Limb (tissue), 2 donors: ENCODE measurements at regions not wholly inside any gene's neighbourhood (a gene's known extent, or its start where the extent isn't known, plus 50 kb on each side); places are given as distances from the start of the nearest gene placed in this dataset.
A peak's percentile ranks its signal among the peaks of the same experiment; 100 is the strongest.

Experiments used
- DNase-seq, 2 donors: peaks; one replicate each; pipeline ENCODE4 v3.0.0-alpha.2; 2016; ENCODE audit errors: extremely low spot score in 2 of 2

DNA sequence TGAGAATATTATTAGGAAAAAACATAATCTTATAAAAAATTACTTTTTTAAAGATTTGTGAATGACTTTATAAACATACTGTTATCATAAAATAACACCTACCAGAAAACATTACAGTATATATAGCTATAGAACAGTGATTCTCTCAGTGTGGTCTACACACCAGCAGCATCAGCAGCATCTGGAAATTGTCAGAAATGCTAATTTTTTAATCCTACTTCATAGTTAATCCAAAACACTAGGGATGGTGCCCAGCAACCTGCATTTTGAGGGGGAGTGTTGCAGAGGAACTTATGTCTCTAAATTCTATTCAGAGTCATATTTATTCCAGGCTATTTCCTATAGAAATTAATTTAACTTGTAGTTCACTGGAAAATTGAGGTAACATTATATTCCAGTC is 1107.8 kb downstream of the IGSF11 start:
- no peak for DNase-seq

DNA sequence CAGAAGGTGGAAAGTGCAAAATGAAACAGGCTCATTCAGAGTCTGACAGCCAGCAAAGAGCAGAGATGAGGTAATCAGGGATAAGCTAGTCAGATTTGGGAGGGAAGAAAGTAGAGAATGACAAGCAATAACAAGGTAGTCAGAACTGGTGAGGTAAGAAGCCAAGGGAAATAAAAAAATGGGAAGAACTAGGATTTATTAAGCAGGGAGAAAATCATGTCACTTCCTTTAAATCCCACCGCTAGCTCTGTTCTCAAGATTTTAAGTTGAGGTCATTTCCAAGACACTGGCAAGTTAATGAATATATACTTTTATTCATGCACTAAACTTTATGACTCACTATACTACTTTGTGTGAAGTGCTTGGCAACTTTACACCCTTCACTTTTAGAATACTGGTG is 1106.8 kb downstream of the IGSF11 start:
- peak in 1 of 2 donors; percentile 3 for DNase-seq

DNA sequence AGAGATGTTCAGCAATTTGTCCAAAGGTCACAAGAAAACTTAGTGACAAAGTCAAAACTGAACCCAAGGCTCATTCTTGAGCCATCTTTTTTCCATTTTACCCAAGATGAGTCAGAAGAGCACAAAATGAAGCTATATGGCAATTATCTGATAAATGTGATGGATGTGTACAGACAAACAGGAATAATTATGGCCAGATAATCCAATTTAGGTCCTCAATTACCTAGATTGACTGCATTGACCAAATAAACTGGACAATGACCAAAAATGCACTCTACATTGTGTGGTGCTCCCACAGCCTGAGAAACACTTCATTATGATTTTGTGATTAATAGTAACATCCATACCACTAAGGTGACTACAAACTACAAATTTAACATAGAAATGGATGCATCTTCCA is 1105.8 kb downstream of the IGSF11 start:
- no peak for DNase-seq

DNA sequence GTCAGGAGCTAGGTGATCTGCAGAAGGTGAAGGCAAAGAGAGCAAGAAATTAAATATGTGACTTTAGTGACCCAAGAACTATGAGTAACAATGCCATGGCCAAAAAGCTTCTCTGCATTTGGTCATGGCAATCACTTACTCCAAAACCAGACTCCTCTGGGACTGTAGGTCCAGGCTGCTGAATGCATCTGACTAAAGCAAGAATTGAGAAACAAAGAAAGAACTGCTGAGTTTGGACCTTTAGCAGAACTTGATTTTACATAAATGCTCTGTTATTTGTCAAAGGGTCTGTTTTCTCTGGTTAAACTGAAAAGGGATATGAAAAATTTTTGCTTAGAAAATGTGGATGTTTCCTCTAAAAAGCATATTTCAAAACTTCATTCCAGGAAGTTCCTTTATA is 1102.2 kb downstream of the IGSF11 start:
- DNase-seq: no peak

DNA sequence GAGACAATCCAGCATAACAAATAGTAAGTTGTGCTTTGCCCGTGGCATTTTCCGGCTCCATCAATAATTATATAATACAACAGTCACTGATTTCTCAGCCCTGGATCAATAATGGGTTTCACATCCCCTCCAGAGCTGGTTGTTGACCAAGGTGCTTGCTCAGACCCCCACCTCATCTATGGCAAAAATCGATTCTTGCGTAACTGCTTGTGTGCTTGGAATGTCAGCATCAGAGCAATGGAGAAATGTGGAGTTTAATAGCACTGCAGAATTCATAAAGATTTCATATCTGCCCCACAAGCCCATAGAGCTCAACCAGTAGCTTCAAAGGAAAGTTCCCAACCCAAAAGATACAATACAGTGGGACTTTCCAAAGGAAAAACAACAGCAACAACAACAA is 1098.5 kb downstream of the IGSF11 start:
- DNase-seq: no peak

DNA sequence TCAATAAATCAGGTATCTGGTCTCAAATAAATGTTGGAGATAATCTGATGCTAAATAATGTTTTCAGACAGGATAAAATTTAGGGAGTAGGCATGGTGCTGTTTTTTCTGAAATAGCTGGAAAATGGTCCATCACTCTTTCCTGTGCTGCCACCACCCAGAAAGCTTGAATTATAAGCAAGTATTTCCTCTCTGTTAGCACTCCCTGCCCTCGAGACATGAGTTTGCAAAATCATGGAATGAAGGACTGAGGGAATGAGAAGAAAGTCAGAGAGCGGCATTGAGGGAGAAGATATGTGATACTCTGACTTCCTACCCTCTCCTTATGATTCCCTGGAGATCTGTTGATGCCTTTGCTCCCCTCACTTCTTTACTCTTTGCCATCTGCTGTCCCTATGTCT is 1095.7 kb downstream of the IGSF11 start:
- DNase-seq: no peak

DNA sequence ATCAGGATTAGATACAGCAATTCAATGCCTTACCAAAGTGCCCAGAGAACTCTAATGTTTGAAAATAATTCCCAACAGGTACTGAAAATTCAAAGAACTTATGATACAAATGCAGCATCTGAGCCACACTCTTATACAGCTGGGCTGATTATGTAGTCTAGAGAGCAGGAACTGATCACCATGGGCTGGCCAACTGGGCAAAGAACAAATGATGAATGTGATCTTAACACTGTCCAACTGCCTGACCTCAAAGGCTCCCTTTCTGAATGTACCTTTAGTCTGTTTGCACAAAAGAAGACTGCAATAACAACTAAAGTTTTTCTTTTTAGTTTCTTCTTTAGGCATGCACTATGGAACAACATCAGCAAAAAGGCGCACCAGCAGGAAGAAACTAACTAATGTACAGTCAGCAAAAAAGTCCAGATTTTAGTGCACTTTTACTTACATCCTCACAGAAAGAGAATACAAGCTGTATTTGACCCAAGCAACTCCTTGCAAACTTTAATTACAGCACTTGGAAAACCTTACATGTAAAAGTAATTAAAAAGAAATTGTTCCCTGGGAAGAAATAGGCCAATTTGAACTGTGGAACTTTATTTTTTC is 1095.1 kb downstream of the IGSF11 start:
- DNase-seq: no peak

DNA sequence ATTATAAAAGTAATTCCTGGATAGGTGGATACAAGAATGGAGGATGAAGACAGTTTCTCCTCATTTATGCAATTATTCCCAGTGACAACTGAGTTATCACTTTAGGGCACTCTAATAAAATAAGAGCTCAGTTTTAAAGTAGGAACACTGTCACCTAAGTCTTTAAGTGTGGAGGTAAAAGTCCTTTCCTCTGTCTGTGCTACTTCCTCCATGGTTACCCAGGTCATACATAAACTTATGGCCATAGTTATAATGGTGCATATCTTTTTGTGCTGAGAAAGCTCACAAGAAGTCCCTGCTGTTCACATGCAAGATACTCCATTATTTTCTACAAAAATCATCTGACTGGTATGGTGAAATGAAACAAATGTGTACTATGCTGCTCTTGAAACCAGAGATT is 1093.6 kb downstream of the IGSF11 start:
- no peak for DNase-seq

DNA sequence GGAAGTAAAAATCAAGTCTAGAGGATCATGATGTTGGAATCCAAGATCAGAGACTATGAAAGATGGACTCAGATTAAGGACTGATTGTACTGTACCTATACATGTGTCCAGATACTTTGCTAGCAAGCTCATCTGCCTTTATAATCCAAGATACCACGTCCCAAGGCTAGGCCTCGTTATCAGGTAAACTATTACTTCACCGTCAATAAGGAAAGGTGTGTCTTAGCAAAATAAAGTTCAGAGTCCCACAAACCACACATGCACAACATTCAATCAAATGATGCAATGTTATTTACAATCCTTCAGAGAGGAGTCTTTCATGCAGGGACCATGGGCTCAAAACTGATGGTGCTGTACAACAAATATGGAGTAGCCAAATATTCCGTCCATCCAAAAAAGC is 1092.9 kb downstream of the IGSF11 start:
- DNase-seq: no peak

DNA sequence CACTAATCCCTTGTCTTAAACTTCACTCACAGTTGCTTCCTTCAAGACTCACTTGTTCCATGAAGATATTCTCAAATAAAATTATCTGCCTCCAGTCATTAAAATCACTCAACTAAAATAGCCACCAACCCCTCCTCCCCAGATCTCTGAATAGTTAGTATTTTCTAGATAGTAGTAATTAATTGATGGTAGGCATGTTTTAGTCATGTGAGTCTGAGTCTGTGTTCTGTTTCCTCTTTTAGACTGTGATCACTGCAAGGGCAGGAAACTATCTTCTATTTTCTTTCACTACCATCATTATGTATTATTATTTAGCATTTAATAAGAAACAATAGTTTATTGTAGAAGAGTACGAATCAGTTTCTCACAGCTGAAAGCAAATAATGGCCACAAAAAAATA is 1080.5 kb downstream of the IGSF11 start:
- DNase-seq: no peak

DNA sequence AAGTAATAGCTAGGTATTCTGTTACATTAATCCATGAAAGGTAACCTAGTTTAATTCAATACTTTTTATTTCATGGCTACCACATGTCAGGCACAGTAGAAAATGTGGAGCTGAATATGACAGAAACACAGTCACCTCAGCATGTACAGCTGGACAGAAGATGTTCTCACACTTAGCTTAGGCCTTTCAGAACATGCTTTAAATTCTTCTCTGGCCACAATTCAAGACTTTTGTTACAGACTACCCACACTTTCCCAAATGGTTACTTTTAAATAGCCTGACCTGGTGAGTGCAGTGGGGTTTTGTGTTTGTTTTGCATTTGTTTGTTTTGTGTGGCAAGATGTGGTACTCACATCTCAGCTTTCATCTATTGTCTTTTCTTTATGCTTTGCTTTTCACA is 1079.5 kb downstream of the IGSF11 start:
- DNase-seq: no peak

DNA sequence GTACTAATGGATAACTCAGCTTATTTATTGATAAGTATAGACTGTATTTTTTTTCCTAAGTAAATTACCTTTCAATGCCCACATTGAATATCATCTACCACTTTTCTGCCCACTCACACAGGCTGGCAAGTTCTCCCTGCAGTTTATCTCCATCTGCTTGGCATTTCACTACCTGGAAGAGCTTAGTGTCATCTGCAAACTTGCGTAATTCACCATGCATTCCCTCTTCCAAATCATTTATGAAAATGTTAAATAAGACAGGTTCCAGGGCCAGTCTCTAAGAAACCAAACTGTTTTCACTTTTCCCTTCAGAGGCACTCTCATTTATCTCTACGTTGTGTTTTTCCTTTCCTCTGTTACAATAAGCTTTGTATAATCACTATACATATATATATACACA is 1076.6 kb downstream of the IGSF11 start:
- DNase-seq: no peak

DNA sequence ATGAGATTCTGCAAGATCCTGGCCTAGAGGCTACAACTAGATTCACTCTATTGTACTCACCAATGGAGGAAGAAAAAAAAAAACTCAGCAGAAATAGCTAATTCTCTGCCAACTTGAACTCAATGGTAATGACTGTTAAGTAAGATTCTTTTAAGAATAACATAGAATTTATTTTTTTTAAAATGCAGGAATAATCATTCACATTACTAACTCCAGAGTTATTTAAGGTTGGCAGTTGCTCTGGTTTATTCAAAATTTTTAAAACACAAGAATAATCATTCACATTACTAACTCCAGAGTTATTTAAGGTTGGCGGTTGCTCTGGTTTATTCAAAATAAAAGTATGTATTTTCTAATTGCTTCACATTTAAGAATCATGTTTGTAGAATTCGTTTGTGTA is 1071.9 kb downstream of the IGSF11 start:
- no peak for DNase-seq

DNA sequence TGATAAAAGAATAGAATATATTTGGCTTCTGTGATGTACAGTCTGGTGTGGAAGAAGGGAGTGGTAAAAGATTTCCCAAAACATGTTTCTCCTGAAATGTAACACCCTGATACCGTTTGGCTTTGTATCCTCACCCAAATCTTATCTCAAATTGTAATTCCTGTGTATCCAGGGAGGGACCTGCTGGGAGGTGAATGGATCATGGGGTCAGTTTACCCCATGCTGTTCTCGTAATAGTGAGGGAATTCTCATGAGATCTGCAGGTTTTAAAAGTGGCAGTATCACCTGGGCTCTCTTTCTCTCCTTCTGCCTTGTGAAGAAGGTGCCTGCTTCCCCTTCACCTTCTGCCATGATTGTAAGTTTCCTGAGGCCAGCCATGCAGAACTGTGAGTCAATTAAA is 1070.8 kb downstream of the IGSF11 start:
- DNase-seq: no peak

DNA sequence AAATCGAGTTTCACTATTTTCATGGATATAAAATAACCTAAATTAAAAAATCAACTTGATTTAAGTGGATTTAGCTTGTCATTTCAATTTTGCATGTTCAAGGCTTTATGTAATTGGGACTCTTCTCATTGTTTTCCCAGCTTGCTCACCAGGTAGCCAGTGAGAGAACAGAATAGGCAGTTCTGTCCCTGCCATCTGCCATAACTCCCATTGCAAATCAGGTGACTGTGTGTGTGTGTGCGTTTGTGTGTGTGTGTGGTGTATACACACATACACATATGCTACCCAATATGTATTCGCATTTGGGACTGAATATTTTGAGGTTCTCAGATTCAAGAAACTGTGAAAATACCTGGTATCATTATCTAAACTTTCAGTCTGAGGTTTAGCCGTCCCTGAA is 1069.8 kb downstream of the IGSF11 start:
- DNase-seq: no peak

DNA sequence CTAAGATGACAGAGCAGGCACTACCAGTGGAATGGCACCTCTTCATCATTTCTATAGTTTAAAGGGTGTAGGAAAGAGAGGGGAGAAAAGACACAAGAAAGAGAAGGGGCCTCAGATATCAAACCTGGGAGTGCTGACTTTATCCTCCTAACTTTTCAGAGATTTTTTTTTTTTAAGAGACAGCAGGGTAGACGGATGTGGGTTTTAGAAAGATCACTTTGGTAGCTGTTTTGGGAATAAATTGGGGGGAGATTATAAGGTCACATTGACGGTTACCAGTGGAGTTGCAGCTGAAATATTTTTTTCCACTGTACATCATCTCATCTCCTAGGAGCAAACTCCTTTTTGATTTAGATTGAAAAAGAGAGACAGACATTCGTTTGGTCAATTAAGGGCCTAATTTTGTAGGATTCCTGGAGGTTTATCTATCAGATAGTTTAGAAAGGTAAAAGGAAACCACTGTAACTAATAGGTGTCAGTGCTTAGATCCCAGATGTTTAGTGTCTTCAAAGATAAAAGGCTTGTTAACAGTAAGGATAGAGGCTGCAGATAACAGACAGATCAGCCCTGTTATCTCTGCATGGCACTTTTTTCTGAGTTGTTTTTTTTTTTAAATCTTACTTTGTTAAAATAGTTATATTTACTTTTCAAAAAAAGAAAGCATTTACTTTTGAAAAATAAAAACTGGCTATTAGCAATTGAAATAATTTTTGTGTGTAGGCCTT is 1057.0 kb downstream of the IGSF11 start:
- DNase-seq: no peak

DNA sequence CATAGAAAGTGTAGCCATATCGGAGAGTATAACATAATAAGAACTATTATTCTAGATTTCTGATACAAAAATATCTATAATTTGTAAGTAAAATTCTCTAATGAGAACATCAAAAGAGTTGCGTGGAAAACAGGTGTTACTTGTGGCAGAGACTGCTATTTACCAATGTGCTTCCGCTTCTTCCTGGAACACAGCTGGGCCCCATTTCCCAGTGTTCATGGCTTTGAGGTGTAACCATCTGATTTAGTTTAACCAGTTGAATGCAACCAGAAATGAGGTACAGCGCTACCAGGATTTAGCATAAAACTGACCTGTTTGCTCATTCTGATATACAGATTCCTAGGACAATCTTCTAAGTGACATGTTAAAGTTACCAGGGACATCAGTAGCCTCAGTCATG is 1055.2 kb downstream of the IGSF11 start:
- no peak for DNase-seq

DNA sequence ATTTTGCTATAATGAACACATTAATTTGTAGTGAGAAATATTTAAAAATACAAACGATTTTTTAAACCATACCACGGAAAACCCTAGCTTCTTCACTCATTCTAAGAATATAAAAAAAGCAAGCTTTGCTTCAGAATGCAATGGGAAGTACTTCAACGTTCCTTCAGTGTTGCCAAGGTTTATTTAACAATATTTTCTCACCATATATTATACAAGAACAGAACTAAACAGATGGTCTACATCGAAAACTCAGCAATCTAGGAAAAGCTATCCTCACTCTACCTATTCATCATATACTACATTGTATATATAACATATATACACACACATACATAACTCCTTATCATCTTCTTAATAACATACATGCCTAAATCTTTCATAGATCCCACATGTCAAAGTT is 1047.4 kb downstream of the IGSF11 start:
- no peak for DNase-seq

DNA sequence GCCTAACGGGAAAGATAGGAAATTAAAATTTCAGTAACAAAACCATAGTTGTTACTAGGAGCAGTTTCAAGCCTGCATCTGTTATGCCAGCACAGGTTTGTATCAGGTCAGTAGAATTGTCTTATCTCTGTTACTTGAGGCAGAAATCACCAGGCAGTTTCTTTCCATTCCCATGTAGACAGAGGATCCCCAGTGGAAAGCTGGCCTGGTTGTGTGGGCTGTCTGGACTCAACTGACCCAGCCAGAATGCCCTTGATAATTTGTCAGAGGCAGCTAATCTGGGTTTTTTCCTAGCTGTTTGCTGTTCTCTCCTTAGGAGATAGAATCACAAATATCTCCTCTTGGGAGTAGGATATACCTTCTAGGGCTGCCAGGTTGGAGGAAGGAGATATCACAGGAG is 1044.7 kb downstream of the IGSF11 start:
- DNase-seq: no peak

DNA sequence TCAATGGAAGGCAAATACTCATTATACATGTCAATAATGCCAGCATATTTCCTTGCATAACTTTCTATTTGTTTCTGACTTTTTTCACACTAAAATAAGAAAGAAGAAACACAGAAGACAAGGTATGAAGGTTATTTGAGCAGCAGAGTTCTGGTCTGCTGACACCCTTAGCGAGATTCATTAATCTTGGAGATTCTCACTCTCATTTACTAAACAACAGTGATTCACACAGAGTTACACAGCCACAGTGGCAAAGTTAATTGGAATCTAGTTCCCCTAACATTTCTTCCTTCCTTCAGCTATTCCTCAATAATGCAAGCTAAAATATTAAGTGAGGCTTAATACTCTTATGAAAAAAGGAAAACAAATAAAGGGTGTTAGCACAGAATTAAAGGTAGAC is 1044.0 kb downstream of the IGSF11 start:
- DNase-seq: no peak

DNA sequence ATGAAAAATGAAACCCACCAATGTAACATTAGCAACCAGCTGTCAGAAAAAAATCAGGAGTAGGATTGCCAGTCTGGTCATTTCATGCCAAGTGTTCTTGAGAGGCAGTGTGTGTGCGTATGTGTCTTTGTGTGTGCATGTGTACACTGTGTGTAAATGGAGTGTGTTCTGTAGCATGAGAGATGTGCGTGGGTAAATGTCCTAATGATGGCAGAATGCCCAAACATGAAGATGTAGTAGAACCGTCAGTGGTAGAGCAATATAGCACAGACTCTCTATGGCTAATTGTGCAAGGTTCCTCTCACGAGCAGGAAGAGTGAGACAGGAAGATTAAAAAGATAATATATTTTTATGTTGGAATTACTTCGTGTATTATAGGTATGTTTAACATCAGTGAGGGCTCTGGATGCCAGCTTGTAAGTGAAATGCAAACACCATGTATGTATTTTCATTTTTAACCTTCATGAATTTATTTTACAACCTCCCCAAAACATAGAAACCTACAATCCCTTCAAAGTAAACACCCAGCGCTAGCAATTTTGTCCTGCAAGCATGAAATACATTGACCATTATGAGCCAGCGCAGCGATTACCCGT is 1038.7 kb downstream of the IGSF11 start:
- DNase-seq: no peak

DNA sequence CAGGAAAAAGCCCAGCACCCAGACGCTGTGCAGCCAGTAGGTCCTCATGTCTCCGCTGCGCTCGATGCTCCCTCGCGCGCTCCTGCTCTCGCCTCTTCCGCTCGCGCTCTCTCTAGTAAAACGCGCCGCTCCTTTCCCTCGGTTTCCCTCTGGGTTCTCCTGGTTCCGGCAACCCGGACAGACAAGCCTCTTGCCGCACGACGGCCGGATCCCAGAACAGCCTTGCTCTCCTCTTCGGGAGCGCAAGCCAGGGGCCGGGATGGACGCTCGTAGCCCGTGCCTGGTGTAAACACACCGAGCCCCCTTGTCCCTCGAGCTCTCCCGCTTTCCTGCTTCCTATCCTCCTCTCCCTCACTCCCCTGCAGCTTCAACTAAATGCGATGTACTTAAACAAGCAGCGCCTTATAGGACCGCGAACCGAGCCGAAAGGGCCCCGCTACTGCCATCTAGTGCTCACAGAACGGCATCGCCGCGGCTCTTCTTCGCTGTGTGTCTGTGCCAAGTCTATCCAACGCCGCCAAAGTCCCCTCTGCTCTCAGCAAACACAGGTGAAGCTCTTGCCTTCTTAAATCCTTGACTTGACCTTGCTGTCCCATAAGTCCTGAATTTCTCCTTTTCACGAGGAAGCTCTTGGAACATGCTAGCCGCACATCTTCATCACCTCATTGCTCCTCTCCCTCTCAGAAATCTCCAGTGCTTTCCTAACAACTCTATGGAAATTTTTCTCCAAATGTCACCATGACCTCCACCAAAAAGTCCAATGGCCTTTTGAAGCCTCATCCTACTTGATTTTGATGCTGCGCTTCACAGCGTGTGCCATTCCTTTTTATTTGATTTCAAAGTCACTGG is 1037.2 kb downstream of the IGSF11 start:
- peak; percentile 89 to 91 for DNase-seq
